ENCODE measurements at regions not wholly inside any gene's neighbourhood (a gene's known extent, or its start where the extent isn't known, plus 50 kb on each side); places are given as distances from the start of the nearest gene placed in this dataset.

DNA sequence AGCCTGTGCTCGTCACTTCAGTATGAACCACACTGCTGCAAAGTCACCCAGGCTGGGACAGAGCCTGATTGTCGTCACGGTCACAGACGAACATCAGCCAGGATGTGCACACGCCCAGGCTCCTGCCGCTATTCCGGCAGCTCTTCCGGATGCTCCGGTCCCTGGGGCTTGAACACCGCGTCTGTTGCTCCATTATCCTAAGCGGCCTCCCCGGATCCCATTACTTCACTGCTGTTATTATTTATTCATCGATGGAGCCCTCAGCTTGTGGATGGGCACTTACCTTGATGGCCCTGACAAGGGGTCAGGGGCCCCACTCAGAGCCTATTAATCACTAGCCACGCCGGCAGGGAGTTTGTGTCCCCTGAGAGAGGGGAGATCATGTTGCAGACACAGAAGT lies 120.8 kb upstream of the PCBD1 start:
- H3K4me1 ChIP-seq (ENCODE audit: insufficient read depth), result no peaks in the 10 kb centered on the region
- no peak overlapping the region for H3K4me3 ChIP-seq
- no peaks in the 10 kb centered on the region for H3K9me3 ChIP-seq (ENCODE audit: low read depth)
- no peaks in the 10 kb centered on the region for H3F3A ChIP-seq (ENCODE audit: insufficient read depth)
- no peaks in the 10 kb centered on the region for H3K36me3 ChIP-seq (ENCODE audit: low read depth)
- peaks cover 16% of the 10 kb centered on the region for H3K27me3 ChIP-seq (replicated peaks; ENCODE audit: insufficient read depth)
- no peaks in the 10 kb centered on the region for H4K20me1 ChIP-seq (ENCODE audit: insufficient read depth)
- no peak overlapping the region for H2AFZ ChIP-seq
- no peaks in the 10 kb centered on the region for H3K9me2 ChIP-seq (ENCODE audit: insufficient read depth)
- H3K79me2 ChIP-seq (ENCODE audit: insufficient read depth), result no peaks in the 10 kb centered on the region
- in situ Hi-C loops (cut with MboI), result no loop called here
- WGBS, 2 experiments (ENCODE audit: low coverage in 1 of 2, low lambda C conversion rate in 2 of 2, missing lambda C conversion rate in 2 of 2), result 21 to 28% methylated on average over 16 of the region's 16 CpGs
- H3K27ac ChIP-seq, result no peak overlapping the region
- no peak for DNase-seq
- H3K4me2 ChIP-seq (ENCODE audit: unreplicated experiment), result no peak overlapping the region
- no peak for TF ChIP-seq EZH2phosphoT487 (IDR thresholded peaks at IDR 0.05; ENCODE audit: insufficient read depth, low read depth)
- TF ChIP-seq EZH2 (IDR thresholded peaks at IDR 0.05; ENCODE audit: insufficient read depth, poor library complexity, severe bottlenecking), result no peak
- H3K9ac ChIP-seq, result no peak overlapping the region

DNA sequence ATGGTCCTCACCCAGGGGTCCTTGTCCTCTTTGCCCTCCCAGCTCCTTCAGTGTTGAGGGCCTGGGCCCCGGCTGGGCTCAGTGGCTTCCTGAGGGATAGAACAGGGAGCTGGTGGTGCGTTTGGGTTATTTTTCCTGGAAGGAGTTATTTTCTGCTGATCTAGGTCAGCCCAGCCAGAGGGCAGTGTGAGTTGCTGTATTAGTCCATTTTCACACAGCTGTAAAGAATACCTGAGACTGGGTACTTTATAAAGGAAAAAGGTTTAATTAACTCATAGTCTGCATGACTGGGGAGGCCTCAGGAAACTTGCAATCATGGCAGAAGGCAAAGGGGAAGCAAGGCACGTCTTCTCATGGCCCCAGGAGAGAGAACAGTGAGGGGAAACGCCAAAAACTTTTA lies 122.4 kb upstream of the PCBD1 start:
- Histone ChIP-seq H3F3A (ENCODE audit: insufficient read depth) (no peaks in the 10 kb centered on the region), H3K9me3 (ENCODE audit: low read depth) (no peaks in the 10 kb centered on the region), H3K4me3 (no peak overlapping the region), H2AFZ (no peak overlapping the region), H3K27me3 (replicated peaks; ENCODE audit: insufficient read depth) (peaks cover 18% of the 10 kb centered on the region), H3K9me2 (ENCODE audit: insufficient read depth) (no peaks in the 10 kb centered on the region), H4K20me1 (ENCODE audit: insufficient read depth) (no peaks in the 10 kb centered on the region), H3K27ac (no peak overlapping the region), H3K4me2 (ENCODE audit: unreplicated experiment) (no peak overlapping the region), H3K79me2 (ENCODE audit: insufficient read depth) (no peaks in the 10 kb centered on the region), H3K4me1 (ENCODE audit: insufficient read depth) (no peaks in the 10 kb centered on the region), H3K9ac (no peak overlapping the region), H3K36me3 (ENCODE audit: low read depth) (no peaks in the 10 kb centered on the region)
- DNase-seq, result no peak
- in situ Hi-C loops (cut with MboI), result no loop called here
- TF ChIP-seq EZH2 (IDR thresholded peaks at IDR 0.05; ENCODE audit: insufficient read depth, poor library complexity, severe bottlenecking) (no peak), EZH2phosphoT487 (IDR thresholded peaks at IDR 0.05; ENCODE audit: insufficient read depth, low read depth) (no peak)
- 29 to 31% methylated on average over 4 of the region's 4 CpGs for WGBS, 2 experiments (ENCODE audit: low coverage in 1 of 2, low lambda C conversion rate in 2 of 2, missing lambda C conversion rate in 2 of 2)

- H3K4me1 ChIP-seq (ENCODE audit: insufficient read depth), result no peaks in the 10 kb centered on the region
- H3F3A ChIP-seq (ENCODE audit: insufficient read depth), result no peaks in the 10 kb centered on the region
- no peaks in the 10 kb centered on the region for H3K9me3 ChIP-seq (ENCODE audit: low read depth)
- no peaks in the 10 kb centered on the region for H4K20me1 ChIP-seq (ENCODE audit: insufficient read depth)
- in situ Hi-C loops (cut with MboI), result no loop called here
- peaks cover 18% of the 10 kb centered on the region for H3K27me3 ChIP-seq (replicated peaks; ENCODE audit: insufficient read depth)
- H3K27ac ChIP-seq, result no peak overlapping the region
- H3K36me3 ChIP-seq (ENCODE audit: low read depth), result no peaks in the 10 kb centered on the region
- no peak for DNase-seq
- no peak overlapping the region for H2AFZ ChIP-seq
- H3K4me3 ChIP-seq, result no peak overlapping the region
- H3K4me2 ChIP-seq (ENCODE audit: unreplicated experiment), result no peak overlapping the region
- 49 to 56% methylated on average over 3 of the region's 3 CpGs for WGBS, 2 experiments (ENCODE audit: low coverage in 1 of 2, low lambda C conversion rate in 2 of 2, missing lambda C conversion rate in 2 of 2)
- H3K79me2 ChIP-seq (ENCODE audit: insufficient read depth), result no peaks in the 10 kb centered on the region
- H3K9ac ChIP-seq, result no peak overlapping the region
- H3K9me2 ChIP-seq (ENCODE audit: insufficient read depth), result no peaks in the 10 kb centered on the region
- TF ChIP-seq EZH2 (IDR thresholded peaks at IDR 0.05; ENCODE audit: insufficient read depth, poor library complexity, severe bottlenecking) (no peak), EZH2phosphoT487 (IDR thresholded peaks at IDR 0.05; ENCODE audit: insufficient read depth, low read depth) (no peak)
Measured at GRCh38 chr10:71011141-71011540, 122.8 kb upstream of the PCBD1 start.

GRCh38 chr10:71014021-71014805 lies 125.8 kb upstream of the PCBD1 start:
- Histone ChIP-seq H4K20me1 (ENCODE audit: insufficient read depth) (no peaks in the 10 kb centered on the region), H3K79me2 (ENCODE audit: insufficient read depth) (no peaks in the 10 kb centered on the region), H3K4me2 (ENCODE audit: unreplicated experiment) (no peak overlapping the region), H3K27me3 (replicated peaks; ENCODE audit: insufficient read depth) (peaks cover 15% of the 10 kb centered on the region; the same call in 1 of the 2 replicates), H3K9me3 (ENCODE audit: low read depth) (no peaks in the 10 kb centered on the region), H3K9me2 (ENCODE audit: insufficient read depth) (no peaks in the 10 kb centered on the region), H3F3A (ENCODE audit: insufficient read depth) (no peaks in the 10 kb centered on the region), H3K36me3 (ENCODE audit: low read depth) (no peaks in the 10 kb centered on the region), H3K4me1 (ENCODE audit: insufficient read depth) (no peaks in the 10 kb centered on the region), H3K4me3 (no peak overlapping the region), H3K9ac (no peak overlapping the region), H2AFZ (no peak overlapping the region), H3K27ac (no peak overlapping the region)
- in situ Hi-C loops (cut with MboI), result no loop called here
- no peak for DNase-seq
- TF ChIP-seq EZH2 (IDR thresholded peaks at IDR 0.05; ENCODE audit: insufficient read depth, poor library complexity, severe bottlenecking) (no peak), EZH2phosphoT487 (IDR thresholded peaks at IDR 0.05; ENCODE audit: insufficient read depth, low read depth) (no peak)
- 27 to 31% methylated on average over 8 of the region's 8 CpGs for WGBS, 2 experiments (ENCODE audit: low coverage in 1 of 2, low lambda C conversion rate in 2 of 2, missing lambda C conversion rate in 2 of 2)
